RWPE2 (cell line): ENCODE measurements at regions not wholly inside any gene's neighbourhood (a gene's known extent, or its start where the extent isn't known, plus 50 kb on each side); places are given as distances from the start of the nearest gene placed in this dataset.
"Not testable (repeated sequence)": the region's sequence is repeated elsewhere in the genome, so short reads cannot be mapped to it uniquely, and the experiment has no call there.

Source experiments
- ATAC-seq: fragments of 200-7000 bp; cut with Tn5 transposase; 3 replicates; pipeline ENCODE4 v1.9.1; 2021; ENCODE audit warnings: low read depth
- DNase-seq: peaks from one replicate; pipeline ENCODE4 v3.0.0-alpha.2; 2020; ENCODE audit warnings: low spot score
- H3K27ac ChIP-seq: fragments of 450-650 bp; 2 replicates; pipeline ENCODE4 v1.5.1; 2017; ENCODE audit warnings: mild to moderate bottlenecking; ENCODE audit not compliant: poor library complexity, severe bottlenecking
- H3K27me3 ChIP-seq: fragments of 250-450 bp; sonication (Bioruptor Pico); 2 replicates; pipeline ENCODE4 v1.5.1; 2021; ENCODE audit warnings: mild to moderate bottlenecking, moderate library complexity; ENCODE audit not compliant: insufficient read depth, poor library complexity, severe bottlenecking
- H3K36me3 ChIP-seq: fragments of 250-450 bp; sonication (Bioruptor Pico); 2 replicates; pipeline ENCODE4 v1.5.1; 2020; ENCODE audit warnings: low read depth, mild to moderate bottlenecking, moderate library complexity
- H3K4me1 ChIP-seq: fragments of 250-450 bp; sonication (Bioruptor Pico); 2 replicates; pipeline ENCODE4 v1.5.1; 2021; ENCODE audit warnings: mild to moderate bottlenecking, moderate library complexity; ENCODE audit not compliant: insufficient read depth, poor library complexity, severe bottlenecking
- H3K4me3 ChIP-seq: fragments of 250-450 bp; sonication (Bioruptor Pico); 2 replicates; pipeline ENCODE4 v1.5.1; 2021; ENCODE audit warnings: mild to moderate bottlenecking, moderate library complexity; ENCODE audit not compliant: severe bottlenecking
- H3K9me3 ChIP-seq: fragments of 250-450 bp; sonication (Bioruptor Pico); 2 replicates; pipeline ENCODE4 v1.5.1; 2021; ENCODE audit warnings: mild to moderate bottlenecking, moderate library complexity; ENCODE audit not compliant: severe bottlenecking
- TF ChIP-seq, protein P1 (sequence below): fragments of 450-650 bp; IDR thresholded peaks from one replicate; pipeline ENCODE4 v1.5.1; 2017; ENCODE audit warnings: mild to moderate bottlenecking, moderate library complexity; ENCODE audit not compliant: poor library complexity, severe bottlenecking

GRCh38 chr5:57983426-57983825 is 476.5 kb downstream of the PLK2 start:
- H3K4me1 ChIP-seq: peaks cover 4% of the 10 kb centered on the region
- no peak overlapping the region for H3K27ac ChIP-seq
- H3K9me3 ChIP-seq: no peaks in the 10 kb centered on the region
- no peaks in the 10 kb centered on the region for H3K27me3 ChIP-seq
- ATAC-seq (no peak), DNase-seq (no peak)
- no peaks in the 10 kb centered on the region for H3K36me3 ChIP-seq
- H3K4me3 ChIP-seq: no peak overlapping the region
- TF ChIP-seq, protein P1, sequence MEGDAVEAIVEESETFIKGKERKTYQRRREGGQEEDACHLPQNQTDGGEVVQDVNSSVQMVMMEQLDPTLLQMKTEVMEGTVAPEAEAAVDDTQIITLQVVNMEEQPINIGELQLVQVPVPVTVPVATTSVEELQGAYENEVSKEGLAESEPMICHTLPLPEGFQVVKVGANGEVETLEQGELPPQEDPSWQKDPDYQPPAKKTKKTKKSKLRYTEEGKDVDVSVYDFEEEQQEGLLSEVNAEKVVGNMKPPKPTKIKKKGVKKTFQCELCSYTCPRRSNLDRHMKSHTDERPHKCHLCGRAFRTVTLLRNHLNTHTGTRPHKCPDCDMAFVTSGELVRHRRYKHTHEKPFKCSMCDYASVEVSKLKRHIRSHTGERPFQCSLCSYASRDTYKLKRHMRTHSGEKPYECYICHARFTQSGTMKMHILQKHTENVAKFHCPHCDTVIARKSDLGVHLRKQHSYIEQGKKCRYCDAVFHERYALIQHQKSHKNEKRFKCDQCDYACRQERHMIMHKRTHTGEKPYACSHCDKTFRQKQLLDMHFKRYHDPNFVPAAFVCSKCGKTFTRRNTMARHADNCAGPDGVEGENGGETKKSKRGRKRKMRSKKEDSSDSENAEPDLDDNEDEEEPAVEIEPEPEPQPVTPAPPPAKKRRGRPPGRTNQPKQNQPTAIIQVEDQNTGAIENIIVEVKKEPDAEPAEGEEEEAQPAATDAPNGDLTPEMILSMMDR: no peak

- no peak overlapping the region for H3K27ac ChIP-seq
- H3K36me3 ChIP-seq: no peaks in the 10 kb centered on the region
- H3K4me3 ChIP-seq: no peak overlapping the region
- H3K4me1 ChIP-seq: no peaks in the 10 kb centered on the region
- H3K9me3 ChIP-seq: no peaks in the 10 kb centered on the region
- TF ChIP-seq, protein P1: no peak
- no peaks in the 10 kb centered on the region for H3K27me3 ChIP-seq
- DNase-seq (no peak), ATAC-seq (no peak)
These were observed 480.2 kb downstream of the PLK2 start for GRCh38 chr5:57979671-57980070.

GRCh38 chr5:57976506-57976905 is 483.4 kb downstream of the PLK2 start:
- Histone ChIP-seq H3K4me1 (no peaks in the 10 kb centered on the region), H3K4me3 (no peak overlapping the region), H3K36me3 (no peaks in the 10 kb centered on the region), H3K9me3 (no peaks in the 10 kb centered on the region), H3K27ac (no peak overlapping the region), H3K27me3 (no peaks in the 10 kb centered on the region)
- TF ChIP-seq, protein P1: no peak
- no peak for DNase-seq
- no peak for ATAC-seq

DNA sequence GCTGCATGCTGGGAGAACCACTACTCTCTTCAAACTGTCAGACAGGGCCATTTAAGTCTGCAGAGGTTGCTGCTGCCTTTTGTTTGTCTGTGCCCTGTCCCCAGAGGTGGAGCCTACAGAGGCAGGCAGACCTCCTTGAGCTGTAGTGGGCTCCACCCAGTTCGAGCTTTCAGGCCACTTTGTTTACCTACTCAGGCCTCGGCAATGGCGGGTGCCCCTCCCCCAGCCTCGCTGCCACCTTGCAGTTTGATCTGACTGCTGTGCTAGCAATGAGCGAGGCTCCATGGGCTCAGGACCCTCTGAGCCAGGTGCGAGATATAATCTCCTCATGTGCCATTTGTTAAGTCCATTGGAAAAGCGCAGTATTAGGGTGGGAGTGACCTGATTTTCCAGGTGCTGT is 487.8 kb downstream of the PLK2 start:
- not testable (repeated sequence) for ATAC-seq, H3K36me3 ChIP-seq, H3K4me3 ChIP-seq, DNase-seq, H3K27me3 ChIP-seq, H3K4me1 ChIP-seq, H3K27ac ChIP-seq, H3K9me3 ChIP-seq

GRCh38 chr5:57960569-57960968 is 478.0 kb upstream of the ACTBL2 start:
- DNase-seq (no peak), ATAC-seq (no peak)
- no peak overlapping the region for H3K27ac ChIP-seq
- H3K4me3 ChIP-seq: no peak overlapping the region
- no peaks in the 10 kb centered on the region for H3K9me3 ChIP-seq
- no peaks in the 10 kb centered on the region for H3K27me3 ChIP-seq
- H3K4me1 ChIP-seq: no peaks in the 10 kb centered on the region
- TF ChIP-seq, protein P1: no peak
- H3K36me3 ChIP-seq: no peaks in the 10 kb centered on the region
